NCI-H1417 treated with DMSO at 0.1 percent for 48 hours (cell line): ENCODE measurements at regions not wholly inside any gene's neighbourhood (a gene's known extent, or its start where the extent isn't known, plus 50 kb on each side); places are given as distances from the start of the nearest gene placed in this dataset.

Experiments
- DNase-seq: peaks from one replicate; lab custom pipeline; 2025; lab: John Stamatoyannopoulos, UW

- DNase-seq: no peak
Measured at GRCh38 chr21:15370462-15370975, 305.7 kb upstream of the NRIP1 start.

GRCh38 chr21:15373941-15374340 is 309.1 kb upstream of the NRIP1 start:
- no peak for DNase-seq

GRCh38 chr21:15379776-15380175 is 315.0 kb upstream of the NRIP1 start:
- DNase-seq: no peak

- DNase-seq: no peak
Measured at GRCh38 chr21:15383588-15383987, 318.8 kb upstream of the NRIP1 start.

GRCh38 chr21:15390049-15390448 is 325.2 kb upstream of the NRIP1 start:
- DNase-seq: no peak

- no peak for DNase-seq
Measured at GRCh38 chr21:15397258-15397657, 332.5 kb upstream of the NRIP1 start.

GRCh38 chr21:15400905-15401304 is 328.9 kb upstream of the USP25 start:
- DNase-seq: no peak

GRCh38 chr21:15401331-15401730 is 328.5 kb upstream of the USP25 start:
- DNase-seq: no peak

GRCh38 chr21:15405214-15405613 is 324.6 kb upstream of the USP25 start:
- DNase-seq: no peak

- no peak for DNase-seq
Measured at GRCh38 chr21:15406791-15407190, 323.0 kb upstream of the USP25 start.

GRCh38 chr21:15407585-15407984 is 322.2 kb upstream of the USP25 start:
- no peak for DNase-seq

- no peak for DNase-seq
Measured at GRCh38 chr21:15408089-15408488, 321.7 kb upstream of the USP25 start.

- no peak for DNase-seq
Measured at GRCh38 chr21:15409031-15409430, 320.8 kb upstream of the USP25 start.

- no peak for DNase-seq
Measured at GRCh38 chr21:15410853-15411252, 318.9 kb upstream of the USP25 start.

GRCh38 chr21:15414057-15414456 is 315.7 kb upstream of the USP25 start:
- no peak for DNase-seq

- DNase-seq: no peak
Measured at GRCh38 chr21:15415541-15416261, 314.1 kb upstream of the USP25 start.

- no peak for DNase-seq
Measured at GRCh38 chr21:15421441-15421881, 308.3 kb upstream of the USP25 start.

GRCh38 chr21:15421947-15422346 is 307.8 kb upstream of the USP25 start:
- no peak for DNase-seq

GRCh38 chr21:15422783-15423182 is 307.0 kb upstream of the USP25 start:
- no peak for DNase-seq

- DNase-seq: no peak
Measured at GRCh38 chr21:15423676-15424445, 305.9 kb upstream of the USP25 start.

GRCh38 chr21:15425049-15425448 is 304.7 kb upstream of the USP25 start:
- no peak for DNase-seq

- DNase-seq: no peak
Measured at GRCh38 chr21:15430023-15430422, 299.8 kb upstream of the USP25 start.

- DNase-seq: no peak
Measured at GRCh38 chr21:15430577-15430976, 299.2 kb upstream of the USP25 start.
